K562 (cell line): ENCODE measurements at regions not wholly inside any gene's neighbourhood (a gene's known extent, or its start where the extent isn't known, plus 50 kb on each side); places are given as distances from the start of the nearest gene placed in this dataset.

Experiments used
- ATAC-seq: fragments of 200-7000 bp; cut with Tn5 transposase; 3 replicates; pipeline ENCODE4 v1.9.1; 2020; ENCODE audit warnings: moderate library complexity
- BruUV-seq: library from RNA; stranded (reverse); fragments of 400-500 nt; replicated peaks from 2 replicates; lab custom pipeline; 2021; lab: Mats Ljungman, UMichigan
- CTCF ChIA-PET: fragments of 300-600 bp; formaldehyde crosslinking; extraction: SDS; loops from one replicate; lab custom pipeline; 2021; ENCODE audit warnings: low intra/inter-chr PET ratio; lab: Yijun Ruan, JAX
- POLR2A ChIA-PET: fragments of 300-600, 350-650 bp; sonication (Branson Sonifier 250); formaldehyde crosslinking; extraction: SDS; loops from one replicate; lab custom pipeline; 2021; ENCODE audit warnings: antibody characterized with exemption, inconsistent platforms; lab: Yijun Ruan, JAX
- DNase-seq, 4 experiments: peaks; one replicate each; pipeline versions ENCODE4 v3.0.0 to v3.0.0-alpha.2; 2011 to 2018; ENCODE audit warnings: low spot score in 3 of 4, mixed read lengths in 3 of 4; ENCODE audit errors: extremely low read depth in 1 of 4
- FAIRE-seq: peaks from 2 replicates; lab custom pipeline; 2011; peaks lifted over from hg19 to GRCh38; lab: Jason Lieb, UNC
- H2AFZ ChIP-seq: 2 replicates; pipeline ENCODE4 v1.6.0; 2011; ENCODE audit warnings: low read depth, low read length, control low read depth, inconsistent platforms
- H3K27ac ChIP-seq: fragments of 200-600 bp; 3 replicates; pipeline ENCODE4 v1.8.0; 2011; ENCODE audit warnings: low read depth, mild to moderate bottlenecking, control low read depth, inconsistent platforms, low read length, moderate library complexity, mixed read lengths; ENCODE audit errors: extremely low read depth
- H3K27me3 ChIP-seq, 2 experiments: fragments of 300-600 bp in 1 of 2; 2 replicates in 1 of 2; 3 replicates in 1 of 2; pipeline versions ENCODE4 v1.6.0 to v1.8.0; 2011; ENCODE audit warnings: inconsistent platforms in 2 of 2, low read length in 2 of 2, mild to moderate bottlenecking in 1 of 2, mixed read lengths in 1 of 2, moderate library complexity in 1 of 2; ENCODE audit not compliant: control insufficient read depth in 2 of 2, insufficient read depth in 2 of 2
- H3K36me3 ChIP-seq: fragments of 300-600 bp; 3 replicates; pipeline ENCODE4 v1.8.0; 2011; ENCODE audit warnings: mild to moderate bottlenecking, low read length, inconsistent platforms; ENCODE audit not compliant: control insufficient read depth, insufficient read depth
- H3K4me1 ChIP-seq, 2 experiments: fragments of 200-600 bp in 1 of 2; replicated peaks in 1 of 2; 2 replicates in 1 of 2; 3 replicates in 1 of 2; pipeline versions ENCODE4 v1.5.1 to v1.8.0; 2011; ENCODE audit warnings: inconsistent platforms in 2 of 2, low read length in 2 of 2, mild to moderate bottlenecking in 1 of 2, mixed read lengths in 1 of 2, moderate library complexity in 1 of 2; ENCODE audit not compliant: control insufficient read depth in 2 of 2, insufficient read depth in 2 of 2
- H3K4me2 ChIP-seq: 2 replicates; pipeline ENCODE4 v1.6.1; 2011; ENCODE audit warnings: low read length, control low read depth, inconsistent platforms, mixed read lengths; ENCODE audit not compliant: insufficient read depth
- H3K4me3 ChIP-seq: fragments of 200-600 bp; sonication (generic), shearing (Covaris generic); 2 replicates; pipeline ENCODE4 v1.5.1; 2016; ENCODE audit warnings: control low read depth, inconsistent platforms
- H3K79me2 ChIP-seq: fragments of 200-600 bp; 3 replicates; pipeline ENCODE4 v1.8.0; 2011; ENCODE audit warnings: low read length, inconsistent platforms; ENCODE audit not compliant: control insufficient read depth, insufficient read depth
- H3K9ac ChIP-seq, 2 experiments: 2 replicates each; pipeline versions ENCODE4 v1.6.0 to v1.6.1; 2011; ENCODE audit warnings: low read depth in 2 of 2, low read length in 2 of 2, control low read depth in 1 of 2, inconsistent platforms in 1 of 2, mild to moderate bottlenecking in 1 of 2, mixed read lengths in 1 of 2; ENCODE audit not compliant: insufficient read depth in 1 of 2
- H3K9me1 ChIP-seq: one replicate; pipeline ENCODE4 v1.6.0; 2011; ENCODE audit warnings: inconsistent platforms, mild to moderate bottlenecking, low read length, moderate library complexity; ENCODE audit not compliant: control insufficient read depth, insufficient read depth
- H3K9me3 ChIP-seq: replicated peaks from 2 replicates; pipeline ENCODE4 v1.5.1; 2011; ENCODE audit warnings: low read depth, low read length, inconsistent platforms; ENCODE audit not compliant: control insufficient read depth, insufficient read depth
- H4K20me1 ChIP-seq: replicated peaks from 2 replicates; pipeline ENCODE4 v1.6.1; 2011; ENCODE audit warnings: low read length, inconsistent platforms, mixed read lengths; ENCODE audit not compliant: control insufficient read depth, insufficient read depth
- ARHGAP35 ChIP-seq: fragments of 450-650 bp; IDR thresholded peaks from 2 replicates; pipeline ENCODE4 v1.6.1; 2018; ENCODE audit not compliant: partially characterized antibody
- ARID2 ChIP-seq: fragments of 450-650 bp; IDR thresholded peaks from 2 replicates; pipeline ENCODE4 v1.6.1; 2017; ENCODE audit warnings: antibody characterized with exemption, mild to moderate bottlenecking
- BRD9 ChIP-seq: fragments of 450-650 bp; IDR thresholded peaks from 2 replicates; pipeline ENCODE4 v1.6.1; 2018; ENCODE audit warnings: low read depth; ENCODE audit not compliant: partially characterized antibody
- DIDO1 ChIP-seq: fragments of 450-650 bp; IDR thresholded peaks from 2 replicates; pipeline ENCODE4 v1.6.1; 2016; ENCODE audit warnings: low read depth, missing biosample characterization, missing genetic modification characterization
- HMG20B ChIP-seq: fragments of 250-450 bp; sonication (Bioruptor Pico); IDR thresholded peaks from 2 replicates; pipeline ENCODE4 v1.5.0; 2021; ENCODE audit warnings: mild to moderate bottlenecking
- KAT7 ChIP-seq: sonication (generic); formaldehyde crosslinking; IDR thresholded peaks from 2 replicates; pipeline ENCODE4 v1.8.0; 2022; ENCODE audit warnings: missing genetic modification reagents, mild to moderate bottlenecking, borderline replicate concordance
- MCM3 ChIP-seq: fragments of 450-650 bp; IDR thresholded peaks from 2 replicates; pipeline ENCODE4 v1.6.1; 2016
- MECOM ChIP-seq: fragments of 250-450 bp; sonication (Bioruptor Pico); IDR thresholded peaks from 2 replicates; pipeline ENCODE4 v1.8.0; 2022; ENCODE audit warnings: inconsistent platforms
- RBBP5 ChIP-seq: fragments of 200-600 bp; sonication (generic); IDR thresholded peaks from 2 replicates; pipeline ENCODE4 v1.6.1; 2012; ENCODE audit warnings: borderline replicate concordance, mild to moderate bottlenecking, low read length, control low read depth, inconsistent platforms; ENCODE audit not compliant: insufficient read depth, poor library complexity, severe bottlenecking
- RFX7 ChIP-seq: fragments of 250-450 bp; sonication (Bioruptor Pico); IDR thresholded peaks from 2 replicates; pipeline ENCODE4 v1.5.1; 2021; ENCODE audit warnings: mild to moderate bottlenecking
- SNIP1 ChIP-seq: fragments of 450-650 bp; IDR thresholded peaks from 2 replicates; pipeline ENCODE4 v1.7.1; 2017; ENCODE audit warnings: low read depth, mild to moderate bottlenecking
- STAT5B ChIP-seq: fragments of 250-450 bp; sonication (Bioruptor Pico); IDR thresholded peaks from 2 replicates; pipeline ENCODE4 v1.8.0; 2021; ENCODE audit warnings: mild to moderate bottlenecking, inconsistent platforms
- TCFL5 ChIP-seq: fragments of 250-450 bp; sonication (Bioruptor Pico); conservative IDR thresholded peaks from 2 replicates; pipeline ENCODE4 v1.6.1; 2021; ENCODE audit warnings: mild to moderate bottlenecking, moderate library complexity, matching md5 sums
- TSC22D4 ChIP-seq: fragments of 450-650 bp; IDR thresholded peaks from 2 replicates; pipeline ENCODE4 v1.6.1; 2016; ENCODE audit warnings: missing genetic modification characterization, missing biosample characterization, control low read depth
- ZNF23 ChIP-seq: fragments of 250-450 bp; sonication (Bioruptor Pico); IDR thresholded peaks from 2 replicates; pipeline ENCODE4 v1.4.0; 2020; ENCODE audit warnings: mild to moderate bottlenecking
- ZNF583 ChIP-seq: fragments of 250-450 bp; sonication (Bioruptor Pico); IDR thresholded peaks from 2 replicates; pipeline ENCODE4 v1.4.0; 2020
- WGBS: fragments of 100-300 bp; shearing (Covaris generic); methylation state at CpG from one replicate; pipeline ENCODE4 v1.1.6; 2016; ENCODE audit warnings: low coverage, mixed read lengths; ENCODE audit not compliant: insufficient coverage; ENCODE audit errors: missing lambda C conversion rate; 5-methylcytosine and 5-hydroxymethylcytosine counted together
- in situ Hi-C: fragments of 300-500 bp; cut with MboI; formaldehyde crosslinking; loops from 4 replicates; pipeline ENCODE4 v1.15.0; 2018; ENCODE audit warnings: inconsistent platforms, mixed read lengths
- intact Hi-C: fragments of 100-400 bp; cut with micrococcal nuclease; formaldehyde crosslinking; loops from 2 replicates; pipeline ENCODE4 v1.14.2; 2022
- TF ChIP-seq, protein P1 (sequence below): fragments of 250-450 bp; sonication (Bioruptor Pico); IDR thresholded peaks from 2 replicates; pipeline ENCODE4 v1.8.0; 2021; ENCODE audit warnings: moderate library complexity, mild to moderate bottlenecking, inconsistent platforms
- TF ChIP-seq, protein P2 (sequence below): fragments of 450-650 bp; IDR thresholded peaks from 2 replicates; pipeline ENCODE4 v1.6.1; 2016

DNA sequence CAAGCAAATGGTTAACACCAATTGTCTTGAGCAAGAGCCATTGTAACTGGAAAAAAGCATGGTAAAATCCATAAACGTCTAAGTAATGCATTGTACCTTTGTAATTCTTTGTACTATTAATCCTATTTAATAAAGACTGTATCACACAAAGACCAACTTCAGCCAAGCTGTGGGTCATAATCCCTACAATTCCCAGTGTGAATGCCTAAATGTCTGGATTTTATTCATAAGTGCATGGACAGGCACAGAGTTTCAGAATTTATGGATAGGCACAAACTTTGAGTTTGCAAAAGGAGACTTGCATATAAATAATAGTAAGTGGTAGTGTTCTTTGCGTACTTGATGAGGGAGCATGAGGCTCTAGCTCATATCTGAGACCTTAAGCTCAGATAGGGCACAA, 1280.2 kb upstream of the WWC1 start:
- no peak overlapping the region for H3K27ac ChIP-seq
- TF ChIP-seq, protein P1, sequence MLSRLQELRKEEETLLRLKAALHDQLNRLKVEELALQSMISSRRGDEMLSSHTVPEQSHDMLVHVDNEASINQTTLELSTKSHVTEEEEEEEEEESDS: no peak
- TF ChIP-seq, all 486 proteins: peak for 0
- BruUV-seq: no TSS peak
- H3K4me1 ChIP-seq: no peaks in the 10 kb centered on the region
- CTCF ChIA-PET: no interaction called here
- intact Hi-C loops (no loop called here), in situ Hi-C loops (no loop called here)
- ATAC-seq (no peak), FAIRE-seq (no peak), DNase-seq (no peak)
- H3K9ac ChIP-seq: no peak overlapping the region
- H3K4me2 ChIP-seq: no peak overlapping the region
- H3K79me2 ChIP-seq: no peaks in the 10 kb centered on the region
- H3K9me3 ChIP-seq: no peaks in the 10 kb centered on the region
- H3K9me1 ChIP-seq: no peaks in the 10 kb centered on the region
- POLR2A ChIA-PET: no interaction called here
- no peaks in the 10 kb centered on the region for H3K27me3 ChIP-seq
- no peak overlapping the region for H3K4me3 ChIP-seq
- no peaks in the 10 kb centered on the region for H4K20me1 ChIP-seq
- no peak overlapping the region for H2AFZ ChIP-seq
- WGBS: 0% methylated on average over 2 of the region's 2 CpGs
- no peaks in the 10 kb centered on the region for H3K36me3 ChIP-seq

GRCh38 chr5:167012123-167013034, 1279.1 kb upstream of the WWC1 start:
- no peak overlapping the region for H2AFZ ChIP-seq
- H3K79me2 ChIP-seq: no peaks in the 10 kb centered on the region
- no peak overlapping the region for H3K27ac ChIP-seq
- no peak overlapping the region for H3K4me3 ChIP-seq
- intact Hi-C loops (no loop called here), in situ Hi-C loops (no loop called here)
- no peaks in the 10 kb centered on the region for H4K20me1 ChIP-seq
- ATAC-seq (no peak), DNase-seq (no peak), FAIRE-seq (no peak)
- H3K36me3 ChIP-seq: no peaks in the 10 kb centered on the region
- BruUV-seq: no TSS peak
- no peaks in the 10 kb centered on the region for H3K27me3 ChIP-seq
- H3K4me2 ChIP-seq: no peak overlapping the region
- H3K4me1 ChIP-seq: no peaks in the 10 kb centered on the region
- 2% methylated on average over 2 of the region's 2 CpGs for WGBS
- H3K9me1 ChIP-seq: no peaks in the 10 kb centered on the region
- H3K9ac ChIP-seq: no peak overlapping the region
- ChIA-PET POLR2A (no interaction called here), CTCF (no interaction called here)
- H3K9me3 ChIP-seq: no peaks in the 10 kb centered on the region
- TF ChIP-seq RFX7 (CRISPR knock-in tag): no peak
- TF ChIP-seq MCM3: no peak
- no peak for TF ChIP-seq TSC22D4
- no peak for TF ChIP-seq MECOM (CRISPR knock-in tag)
- no peak for TF ChIP-seq HMG20B
- TF ChIP-seq, protein P2, sequence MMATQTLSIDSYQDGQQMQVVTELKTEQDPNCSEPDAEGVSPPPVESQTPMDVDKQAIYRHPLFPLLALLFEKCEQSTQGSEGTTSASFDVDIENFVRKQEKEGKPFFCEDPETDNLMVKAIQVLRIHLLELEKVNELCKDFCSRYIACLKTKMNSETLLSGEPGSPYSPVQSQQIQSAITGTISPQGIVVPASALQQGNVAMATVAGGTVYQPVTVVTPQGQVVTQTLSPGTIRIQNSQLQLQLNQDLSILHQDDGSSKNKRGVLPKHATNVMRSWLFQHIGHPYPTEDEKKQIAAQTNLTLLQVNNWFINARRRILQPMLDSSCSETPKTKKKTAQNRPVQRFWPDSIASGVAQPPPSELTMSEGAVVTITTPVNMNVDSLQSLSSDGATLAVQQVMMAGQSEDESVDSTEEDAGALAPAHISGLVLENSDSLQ: no peak
- TF ChIP-seq DIDO1 (tag): no peak
- no peak for TF ChIP-seq ZNF23 (CRISPR knock-in tag)
- TF ChIP-seq BRD9: no peak
- TF ChIP-seq KAT7: no peak
- TF ChIP-seq ARHGAP35: no peak
- TF ChIP-seq ZNF583 (CRISPR knock-in tag): no peak
- no peak for TF ChIP-seq RBBP5
- no peak for TF ChIP-seq STAT5B (CRISPR knock-in tag)
- TF ChIP-seq SNIP1: no peak
- TF ChIP-seq TCFL5: no peak
- TF ChIP-seq ARID2: no peak
